ENCODE measurements at regions not wholly inside any gene's neighbourhood (a gene's known extent, or its start where the extent isn't known, plus 50 kb on each side); places are given as distances from the start of the nearest gene placed in this dataset.

DNA sequence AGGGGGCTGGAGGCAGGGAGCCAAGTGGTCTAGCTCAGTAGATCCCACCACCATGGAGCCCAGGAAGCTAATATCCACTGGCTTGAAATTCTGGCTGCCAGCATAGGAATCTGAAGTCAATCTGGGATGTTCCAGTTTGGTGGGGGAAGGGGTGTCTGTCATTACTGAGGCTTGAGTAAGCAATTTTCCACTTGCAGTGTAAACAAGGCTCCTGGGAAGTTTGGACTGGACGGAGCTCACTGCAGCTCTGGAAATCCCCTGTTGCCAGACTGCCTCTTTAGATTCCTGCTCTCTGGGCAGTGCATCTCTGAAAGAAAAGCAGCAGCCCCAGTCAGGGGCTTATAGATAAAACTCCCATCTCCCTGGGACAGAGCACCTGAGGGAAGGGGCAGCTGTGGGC lies 349.2 kb upstream of the KLHL1 start:
- TF ChIP-seq, protein P1, sequence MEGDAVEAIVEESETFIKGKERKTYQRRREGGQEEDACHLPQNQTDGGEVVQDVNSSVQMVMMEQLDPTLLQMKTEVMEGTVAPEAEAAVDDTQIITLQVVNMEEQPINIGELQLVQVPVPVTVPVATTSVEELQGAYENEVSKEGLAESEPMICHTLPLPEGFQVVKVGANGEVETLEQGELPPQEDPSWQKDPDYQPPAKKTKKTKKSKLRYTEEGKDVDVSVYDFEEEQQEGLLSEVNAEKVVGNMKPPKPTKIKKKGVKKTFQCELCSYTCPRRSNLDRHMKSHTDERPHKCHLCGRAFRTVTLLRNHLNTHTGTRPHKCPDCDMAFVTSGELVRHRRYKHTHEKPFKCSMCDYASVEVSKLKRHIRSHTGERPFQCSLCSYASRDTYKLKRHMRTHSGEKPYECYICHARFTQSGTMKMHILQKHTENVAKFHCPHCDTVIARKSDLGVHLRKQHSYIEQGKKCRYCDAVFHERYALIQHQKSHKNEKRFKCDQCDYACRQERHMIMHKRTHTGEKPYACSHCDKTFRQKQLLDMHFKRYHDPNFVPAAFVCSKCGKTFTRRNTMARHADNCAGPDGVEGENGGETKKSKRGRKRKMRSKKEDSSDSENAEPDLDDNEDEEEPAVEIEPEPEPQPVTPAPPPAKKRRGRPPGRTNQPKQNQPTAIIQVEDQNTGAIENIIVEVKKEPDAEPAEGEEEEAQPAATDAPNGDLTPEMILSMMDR (IDR thresholded peaks at IDR 0.05; ENCODE audit: poor library complexity): no peak
- TF ChIP-seq EZH2phosphoT487 (IDR thresholded peaks at IDR 0.05; ENCODE audit: low read depth, severe bottlenecking, unreplicated experiment) (no peak), EZH2 (IDR thresholded peaks at IDR 0.05; ENCODE audit: borderline replicate concordance) (no peak)

All from hepatocyte (in vitro differentiated cells).